ENCODE measurements at regions not wholly inside any gene's neighbourhood (a gene's known extent, or its start where the extent isn't known, plus 50 kb on each side); places are given as distances from the start of the nearest gene placed in this dataset.

- TF ChIP-seq CTCF (IDR thresholded peaks at IDR 0.05; ENCODE audit: low read depth, low read length, missing input control) = no peak
- no peak for TF ChIP-seq REST (IDR thresholded peaks at IDR 0.05)
Measured at GRCh38 chr12:115470977-115471376, 787.0 kb upstream of the TBX3 start.

All from liver (tissue), 2 donors.